ENCODE measurements at regions not wholly inside any gene's neighbourhood (a gene's known extent, or its start where the extent isn't known, plus 50 kb on each side); places are given as distances from the start of the nearest gene placed in this dataset.

DNA sequence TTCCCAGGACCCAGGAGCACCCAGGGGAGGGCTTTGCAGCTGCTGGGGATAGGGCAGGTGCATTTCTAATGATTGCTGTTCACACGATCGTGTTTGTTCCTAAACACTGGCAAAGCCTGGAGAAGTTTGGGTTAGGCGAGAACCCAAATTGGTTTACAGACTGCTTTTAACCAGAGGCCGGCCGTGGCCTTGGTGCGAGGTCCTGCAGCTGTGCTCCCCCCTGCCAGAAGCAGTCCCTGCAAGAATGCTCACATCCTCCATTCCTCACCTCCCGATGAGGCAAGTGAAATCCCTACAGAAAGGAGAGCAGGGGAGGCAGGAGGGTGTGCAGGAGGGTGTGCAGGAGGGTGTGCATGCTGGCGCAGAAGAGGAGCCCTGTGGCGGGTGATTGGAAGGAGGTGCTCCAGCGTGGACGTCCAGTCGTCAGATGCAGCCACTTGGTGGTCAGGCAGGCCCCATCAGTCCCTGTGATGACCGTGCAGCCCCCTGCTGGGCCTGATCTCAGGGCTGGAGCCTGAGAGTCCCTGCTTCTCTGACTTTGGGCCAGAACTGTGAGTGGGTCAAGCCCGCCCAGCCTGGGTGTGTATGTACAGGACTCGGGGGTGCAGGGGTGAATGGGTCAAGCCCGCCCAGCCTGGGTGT, 55.7 kb upstream of the FRMD1 start:
- no peak for DNase-seq (ENCODE audit: extremely low spot score)
- ChIA-PET POLR2A (no interaction called here), CTCF (no interaction called here)
- TF ChIP-seq LEF1 (IDR thresholded peaks at IDR 0.05; ENCODE audit: borderline replicate concordance) (no peak), FOXK2 (IDR thresholded peaks at IDR 0.05) (no peak), BHLHE40 (IDR thresholded peaks at IDR 0.05; ENCODE audit: borderline replicate concordance) (no peak), SUZ12 (IDR thresholded peaks at IDR 0.05) (no peak), ELF4 (IDR thresholded peaks at IDR 0.05) (no peak), FOXM1 (IDR thresholded peaks at IDR 0.05; ENCODE audit: borderline replicate concordance) (no peak), L3MBTL2 (conservative IDR thresholded peaks at IDR 0.05) (no peak), SP1 (IDR thresholded peaks at IDR 0.05) (no peak)
- TF ChIP-seq, protein P1, sequence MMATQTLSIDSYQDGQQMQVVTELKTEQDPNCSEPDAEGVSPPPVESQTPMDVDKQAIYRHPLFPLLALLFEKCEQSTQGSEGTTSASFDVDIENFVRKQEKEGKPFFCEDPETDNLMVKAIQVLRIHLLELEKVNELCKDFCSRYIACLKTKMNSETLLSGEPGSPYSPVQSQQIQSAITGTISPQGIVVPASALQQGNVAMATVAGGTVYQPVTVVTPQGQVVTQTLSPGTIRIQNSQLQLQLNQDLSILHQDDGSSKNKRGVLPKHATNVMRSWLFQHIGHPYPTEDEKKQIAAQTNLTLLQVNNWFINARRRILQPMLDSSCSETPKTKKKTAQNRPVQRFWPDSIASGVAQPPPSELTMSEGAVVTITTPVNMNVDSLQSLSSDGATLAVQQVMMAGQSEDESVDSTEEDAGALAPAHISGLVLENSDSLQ (IDR thresholded peaks at IDR 0.05), result no peak

DNA sequence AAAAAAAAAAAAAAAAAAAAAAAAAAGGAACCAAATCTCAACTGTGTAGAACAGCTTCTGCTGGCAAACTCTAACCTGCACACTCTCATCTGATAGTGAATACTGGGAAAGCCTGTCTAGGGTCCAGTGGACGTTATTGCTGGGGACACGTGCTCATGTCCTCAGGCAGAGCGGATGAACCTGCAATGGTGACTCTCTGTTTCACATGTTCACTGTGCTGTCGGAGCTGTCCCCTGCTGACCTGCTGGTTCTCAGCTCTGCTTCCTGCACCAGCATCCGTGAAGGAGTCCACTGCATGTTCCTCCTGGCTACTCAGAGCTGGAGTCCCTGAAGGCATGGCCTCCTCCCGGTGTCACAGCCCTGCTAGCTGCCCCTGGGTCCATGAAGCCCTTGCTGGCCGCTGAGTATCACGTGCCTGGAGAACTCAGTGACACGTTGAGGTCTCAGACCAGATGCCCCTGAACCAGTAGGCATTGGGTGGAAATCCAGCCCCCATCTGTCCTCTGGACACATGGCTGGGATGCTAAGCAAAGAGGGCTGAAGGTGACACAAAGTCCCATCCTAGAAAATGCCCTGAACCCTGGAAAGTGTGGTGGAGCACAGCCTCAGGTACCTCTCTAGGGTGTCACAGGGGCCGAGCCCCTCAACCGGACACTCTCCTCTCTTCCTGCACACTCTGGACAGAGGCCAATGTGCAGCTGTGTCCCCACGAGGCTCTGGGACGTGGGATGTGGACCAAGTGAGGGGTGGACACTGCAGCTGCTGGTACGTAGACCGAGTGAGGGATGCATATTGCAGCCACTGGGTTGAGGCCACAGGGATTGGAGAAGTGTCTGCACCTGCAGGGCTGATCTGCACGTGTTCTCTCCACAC, 54.9 kb upstream of the FRMD1 start:
- DNase-seq (ENCODE audit: extremely low spot score), result no peak
- ChIA-PET POLR2A (no interaction called here), CTCF (interaction anchor here (0.6 to 1.3 kb wide), 6 partner anchors 24 to 225 kb away, joined by 3 to 5 read pairs (median 4); no protein-coding TSS in a partner anchor)
- TF ChIP-seq BHLHE40 (IDR thresholded peaks at IDR 0.05; ENCODE audit: borderline replicate concordance), result no peak
- TF ChIP-seq CTBP1 (IDR thresholded peaks at IDR 0.05; ENCODE audit: borderline replicate concordance), result no peak
- TF ChIP-seq NFRKB (IDR thresholded peaks at IDR 0.05), result no peak
- TF ChIP-seq TARDBP (IDR thresholded peaks at IDR 0.05), result no peak
- TF ChIP-seq LEF1 (IDR thresholded peaks at IDR 0.05; ENCODE audit: borderline replicate concordance), result no peak
- no peak for TF ChIP-seq L3MBTL2 (conservative IDR thresholded peaks at IDR 0.05)
- no peak for TF ChIP-seq SUZ12 (IDR thresholded peaks at IDR 0.05)
- no peak for TF ChIP-seq HDGF (IDR thresholded peaks at IDR 0.05; ENCODE audit: borderline replicate concordance)
- no peak for TF ChIP-seq FOXM1 (IDR thresholded peaks at IDR 0.05; ENCODE audit: borderline replicate concordance)
- no peak for TF ChIP-seq ZNF384 (IDR thresholded peaks at IDR 0.05)
- TF ChIP-seq FOXK2 (IDR thresholded peaks at IDR 0.05), result no peak
- TF ChIP-seq ARNT (IDR thresholded peaks at IDR 0.05), result no peak
- TF ChIP-seq SP1 (IDR thresholded peaks at IDR 0.05), result no peak
- TF ChIP-seq, protein P1 (IDR thresholded peaks at IDR 0.05), result no peak
- no peak for TF ChIP-seq ELF4 (IDR thresholded peaks at IDR 0.05)
- TF ChIP-seq FOXA1 (IDR thresholded peaks at IDR 0.05), result no peak

DNA sequence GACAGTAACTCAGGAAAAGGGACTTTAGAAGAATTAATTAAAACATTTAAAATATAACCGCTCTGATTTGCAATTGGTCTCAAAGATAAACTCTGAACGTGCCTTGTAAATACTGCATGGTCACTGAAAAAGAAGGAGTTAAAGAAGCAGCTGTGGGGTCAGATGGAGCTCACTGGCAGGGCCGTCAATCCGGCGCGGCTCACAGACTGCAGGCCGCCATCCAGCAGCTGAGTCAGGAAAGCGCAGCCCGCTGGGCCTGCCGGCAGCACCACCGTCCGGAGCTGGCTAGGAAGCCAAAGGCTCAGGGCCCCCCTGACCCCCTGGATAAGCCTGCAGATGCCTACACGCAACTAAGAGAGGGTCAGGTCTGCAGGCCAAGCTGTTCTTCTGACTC, 54.2 kb upstream of the FRMD1 start:
- no peak for TF ChIP-seq LEF1 (IDR thresholded peaks at IDR 0.05; ENCODE audit: borderline replicate concordance)
- no peak for TF ChIP-seq NFRKB (IDR thresholded peaks at IDR 0.05)
- TF ChIP-seq ZNF384 (IDR thresholded peaks at IDR 0.05), result no peak
- no peak for TF ChIP-seq SUZ12 (IDR thresholded peaks at IDR 0.05)
- TF ChIP-seq HDGF (IDR thresholded peaks at IDR 0.05; ENCODE audit: borderline replicate concordance), result no peak
- no peak for TF ChIP-seq ARNT (IDR thresholded peaks at IDR 0.05)
- no peak for TF ChIP-seq ELF4 (IDR thresholded peaks at IDR 0.05)
- TF ChIP-seq FOXK2 (IDR thresholded peaks at IDR 0.05), result no peak
- no peak for TF ChIP-seq FOXA1 (IDR thresholded peaks at IDR 0.05)
- TF ChIP-seq TARDBP (IDR thresholded peaks at IDR 0.05), result no peak
- TF ChIP-seq BHLHE40 (IDR thresholded peaks at IDR 0.05; ENCODE audit: borderline replicate concordance), result no peak
- no peak for TF ChIP-seq SP1 (IDR thresholded peaks at IDR 0.05)
- no peak for TF ChIP-seq L3MBTL2 (conservative IDR thresholded peaks at IDR 0.05)
- no peak for TF ChIP-seq CTBP1 (IDR thresholded peaks at IDR 0.05; ENCODE audit: borderline replicate concordance)
- TF ChIP-seq FOXM1 (IDR thresholded peaks at IDR 0.05; ENCODE audit: borderline replicate concordance), result no peak
- TF ChIP-seq, protein P1 (IDR thresholded peaks at IDR 0.05), result no peak
- no peak for DNase-seq (ENCODE audit: extremely low spot score)
- CTCF ChIA-PET, result interaction anchor here (0.6 to 1.6 kb wide), 7 partner anchors 24 to 187 kb away, joined by 3 to 6 read pairs (median 4); no protein-coding TSS in a partner anchor
- POLR2A ChIA-PET, result no interaction called here

DNA sequence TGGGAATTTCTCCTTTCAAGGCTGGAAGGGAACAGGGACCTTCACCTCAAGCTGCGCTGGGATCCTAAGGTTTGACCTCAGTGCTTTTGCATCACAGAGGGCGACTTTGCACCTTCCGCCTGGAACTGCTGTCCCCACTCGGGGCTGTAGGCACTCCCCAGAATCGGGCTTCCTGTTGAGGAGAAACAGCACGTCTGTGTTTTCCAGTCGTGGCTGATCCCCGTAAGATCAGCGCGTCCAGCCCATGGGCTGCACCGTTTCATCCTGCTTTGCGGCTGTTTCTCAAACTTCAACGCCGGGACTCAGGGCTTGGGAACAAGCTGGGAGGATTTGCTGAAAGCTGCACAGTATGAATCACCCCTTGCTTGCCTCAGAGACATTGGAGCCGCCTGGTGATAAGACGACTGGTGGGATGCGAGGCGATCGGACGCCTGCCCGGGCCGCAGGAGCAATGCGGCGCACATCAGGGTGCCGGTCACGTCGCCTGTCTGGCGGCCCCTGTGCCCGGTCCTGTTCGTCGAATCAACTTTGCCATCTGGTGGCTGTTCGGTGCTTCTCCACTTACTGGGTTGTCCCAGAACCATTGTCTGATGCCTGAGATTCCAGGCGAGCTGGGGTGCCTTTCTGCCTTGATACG, 53.6 kb upstream of the FRMD1 start:
- peak; percentile 78 for DNase-seq (ENCODE audit: extremely low spot score)
- no peak for TF ChIP-seq LEF1 (IDR thresholded peaks at IDR 0.05; ENCODE audit: borderline replicate concordance)
- no peak for TF ChIP-seq ELF4 (IDR thresholded peaks at IDR 0.05)
- TF ChIP-seq NFRKB (IDR thresholded peaks at IDR 0.05), result no peak
- TF ChIP-seq FOXK2 (IDR thresholded peaks at IDR 0.05), result no peak
- TF ChIP-seq L3MBTL2 (conservative IDR thresholded peaks at IDR 0.05), result no peak; the same call in 1 of the 2 replicates
- TF ChIP-seq CTBP1 (IDR thresholded peaks at IDR 0.05; ENCODE audit: borderline replicate concordance), result no peak
- no peak for TF ChIP-seq TARDBP (IDR thresholded peaks at IDR 0.05)
- no peak for TF ChIP-seq HDGF (IDR thresholded peaks at IDR 0.05; ENCODE audit: borderline replicate concordance)
- TF ChIP-seq, protein P1 (IDR thresholded peaks at IDR 0.05), result no peak
- TF ChIP-seq SUZ12 (IDR thresholded peaks at IDR 0.05), result no peak
- no peak for TF ChIP-seq BHLHE40 (IDR thresholded peaks at IDR 0.05; ENCODE audit: borderline replicate concordance)
- ChIA-PET POLR2A (no interaction called here), CTCF (interaction anchor here (0.6 to 1.6 kb wide), 7 partner anchors 25 to 427 kb away, joined by 3 to 6 read pairs (median 4); no protein-coding TSS in a partner anchor)
